ENCODE measurements at regions not wholly inside any gene's neighbourhood (a gene's known extent, or its start where the extent isn't known, plus 50 kb on each side); places are given as distances from the start of the nearest gene placed in this dataset.

GRCh38 chr6:28772480-28773381 is 151.1 kb downstream of the TRIM27 start:
- Histone ChIP-seq H3K4me3 (IDR thresholded peaks at IDR 0.05; ENCODE audit: insufficient read depth, low read depth, low read length) (no peak overlapping the region), H3K4me2 (no peak overlapping the region), H3K79me2 (ENCODE audit: insufficient read depth, low read depth) (no peaks in the 10 kb centered on the region), H4K20me1 (ENCODE audit: insufficient read depth) (no peaks in the 10 kb centered on the region), H2AFZ (ENCODE audit: low read depth) (no peak overlapping the region), H3K36me3 (ENCODE audit: insufficient read depth) (no peaks in the 10 kb centered on the region), H3K9ac (no peak overlapping the region), H3K27me3 (ENCODE audit: insufficient read depth, low read depth) (no peaks in the 10 kb centered on the region; the same call in 1 of the 2 replicates), H3K27ac (no peak overlapping the region), H3K4me1 (ENCODE audit: low read depth, poor library complexity, severe bottlenecking) (no peaks in the 10 kb centered on the region)
- no peak for TF ChIP-seq CTCF (conservative IDR thresholded peaks at IDR 0.05; ENCODE audit: low read depth, low read length)

- TF ChIP-seq CTCF (conservative IDR thresholded peaks at IDR 0.05; ENCODE audit: low read depth, low read length): no peak
- Histone ChIP-seq H3K9ac (no peak overlapping the region), H3K4me3 (IDR thresholded peaks at IDR 0.05; ENCODE audit: insufficient read depth, low read depth, low read length) (no peak overlapping the region), H3K4me1 (ENCODE audit: low read depth, poor library complexity, severe bottlenecking) (no peaks in the 10 kb centered on the region), H3K4me2 (no peak overlapping the region), H3K36me3 (ENCODE audit: insufficient read depth) (no peaks in the 10 kb centered on the region), H4K20me1 (ENCODE audit: insufficient read depth) (no peaks in the 10 kb centered on the region), H3K27me3 (ENCODE audit: insufficient read depth, low read depth) (no peaks in the 10 kb centered on the region; the same call in 1 of the 2 replicates), H3K27ac (no peak overlapping the region), H3K79me2 (ENCODE audit: insufficient read depth, low read depth) (no peaks in the 10 kb centered on the region), H2AFZ (ENCODE audit: low read depth) (no peak overlapping the region)
Observed at GRCh38 chr6:28774292-28775051, 149.3 kb downstream of the TRIM27 start.

GRCh38 chr6:28775052-28775376 is 148.8 kb downstream of the TRIM27 start:
- TF ChIP-seq CTCF (conservative IDR thresholded peaks at IDR 0.05; ENCODE audit: low read depth, low read length): no peak
- no peaks in the 10 kb centered on the region for H4K20me1 ChIP-seq (ENCODE audit: insufficient read depth)
- no peak overlapping the region for H2AFZ ChIP-seq (ENCODE audit: low read depth)
- no peak overlapping the region for H3K9ac ChIP-seq
- H3K27ac ChIP-seq: no peak overlapping the region
- no peaks in the 10 kb centered on the region; the same call in 1 of the 2 replicates for H3K27me3 ChIP-seq (ENCODE audit: insufficient read depth, low read depth)
- H3K79me2 ChIP-seq (ENCODE audit: insufficient read depth, low read depth): no peaks in the 10 kb centered on the region
- H3K4me1 ChIP-seq (ENCODE audit: low read depth, poor library complexity, severe bottlenecking): no peaks in the 10 kb centered on the region
- H3K36me3 ChIP-seq (ENCODE audit: insufficient read depth): no peaks in the 10 kb centered on the region
- H3K4me2 ChIP-seq: no peak overlapping the region
- no peak overlapping the region for H3K4me3 ChIP-seq (IDR thresholded peaks at IDR 0.05; ENCODE audit: insufficient read depth, low read depth, low read length)

- Histone ChIP-seq H3K27me3 (ENCODE audit: insufficient read depth, low read depth) (no peaks in the 10 kb centered on the region; the same call in 1 of the 2 replicates), H3K4me1 (ENCODE audit: low read depth, poor library complexity, severe bottlenecking) (no peaks in the 10 kb centered on the region), H3K27ac (no peak overlapping the region), H3K4me2 (no peak overlapping the region), H3K4me3 (IDR thresholded peaks at IDR 0.05; ENCODE audit: insufficient read depth, low read depth, low read length) (no peak overlapping the region), H2AFZ (ENCODE audit: low read depth) (no peak overlapping the region), H3K9ac (no peak overlapping the region), H3K36me3 (ENCODE audit: insufficient read depth) (no peaks in the 10 kb centered on the region), H3K79me2 (ENCODE audit: insufficient read depth, low read depth) (no peaks in the 10 kb centered on the region), H4K20me1 (ENCODE audit: insufficient read depth) (no peaks in the 10 kb centered on the region)
- no peak for TF ChIP-seq CTCF (conservative IDR thresholded peaks at IDR 0.05; ENCODE audit: low read depth, low read length)
Observed at GRCh38 chr6:28775405-28776129, 148.2 kb downstream of the TRIM27 start.

Data from KMS-11 (cell line).